GM21786 (cell line): ENCODE measurements at regions not wholly inside any gene's neighbourhood (a gene's known extent, or its start where the extent isn't known, plus 50 kb on each side); places are given as distances from the start of the nearest gene placed in this dataset.

Source experiments
- ATAC-seq: cut with Tn5 transposase; IDR thresholded peaks from one replicate; pipeline ENCODE4 v1.9.1; 2021; ENCODE audit not compliant: unreplicated experiment

DNA sequence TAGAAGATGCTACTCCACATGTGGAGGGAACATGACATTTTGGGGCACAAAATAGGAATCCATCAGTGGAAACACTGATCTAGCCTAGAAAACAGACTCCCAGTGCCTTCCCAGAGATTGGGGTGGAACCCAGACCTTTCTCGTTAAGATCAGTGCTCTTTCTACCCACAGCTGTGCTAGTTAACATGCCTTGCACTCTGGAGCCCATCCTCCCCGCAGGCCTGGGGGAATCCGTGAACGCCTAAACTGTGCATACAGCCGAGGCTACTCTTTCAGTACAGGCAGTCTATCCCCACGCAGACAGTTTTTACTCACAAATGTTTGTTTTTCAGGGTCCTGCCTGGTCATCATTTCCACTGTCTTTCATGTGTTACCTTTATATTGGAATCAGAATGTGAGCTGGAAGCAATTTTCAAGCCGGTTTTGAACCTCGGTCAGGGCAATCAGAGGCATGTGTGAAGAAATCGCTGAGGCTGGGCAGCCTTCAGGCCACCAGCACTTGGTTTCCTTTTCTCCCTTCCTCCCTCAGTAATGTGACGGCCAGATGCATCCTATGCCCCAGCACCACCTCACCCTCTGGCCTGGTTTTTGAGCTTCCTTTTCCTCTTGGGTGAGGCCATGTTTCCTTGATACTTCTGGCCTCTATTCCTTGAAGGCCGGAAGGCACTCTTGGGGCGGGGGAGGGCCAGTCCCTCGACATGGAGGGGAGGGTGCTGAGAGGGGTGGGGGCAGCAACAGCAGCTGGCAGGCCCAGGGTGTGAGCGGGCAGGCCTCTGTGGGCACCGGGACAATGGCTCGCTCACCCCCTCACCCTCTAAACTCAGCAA is 123.6 kb upstream of the GALNT15 start:
- no peak for ATAC-seq

DNA sequence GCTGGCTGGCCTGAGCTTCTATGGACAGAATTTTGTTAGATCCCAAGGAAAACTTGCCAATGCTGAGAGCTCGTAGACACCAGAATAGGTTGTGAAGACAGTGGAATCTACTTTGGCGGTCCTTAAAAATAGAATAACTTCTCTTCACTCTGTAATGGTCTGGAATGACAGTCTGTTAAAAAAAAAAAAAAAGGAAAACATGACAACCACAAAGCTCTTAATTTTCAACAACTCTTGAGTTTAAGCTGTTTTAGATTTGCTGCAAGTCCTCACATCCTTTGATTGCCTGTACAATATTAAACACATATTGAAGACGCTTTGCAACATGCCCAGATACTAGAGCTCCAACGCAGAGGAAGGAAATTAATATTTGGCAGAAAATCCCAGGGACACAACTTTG is 122.8 kb upstream of the GALNT15 start:
- ATAC-seq = no peak

DNA sequence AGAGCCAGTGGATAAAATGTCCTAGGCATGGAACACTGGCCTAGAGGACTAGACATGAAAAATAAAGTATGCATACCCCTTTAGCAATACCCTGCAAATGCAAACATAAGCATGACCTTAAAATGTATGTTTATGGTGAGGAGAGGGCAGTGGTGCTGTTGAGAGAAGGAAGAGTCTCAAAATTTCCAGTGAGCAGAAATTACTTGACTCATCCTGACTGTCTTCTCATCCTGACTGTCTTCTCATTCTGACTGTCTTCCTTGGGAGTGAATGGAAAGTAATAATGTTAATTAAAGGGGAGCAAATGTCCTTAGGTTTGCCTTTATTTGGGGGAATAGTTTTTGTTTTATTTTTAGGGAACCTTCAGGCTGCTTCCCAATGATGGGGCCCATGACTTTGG is 121.5 kb upstream of the GALNT15 start:
- no peak for ATAC-seq

DNA sequence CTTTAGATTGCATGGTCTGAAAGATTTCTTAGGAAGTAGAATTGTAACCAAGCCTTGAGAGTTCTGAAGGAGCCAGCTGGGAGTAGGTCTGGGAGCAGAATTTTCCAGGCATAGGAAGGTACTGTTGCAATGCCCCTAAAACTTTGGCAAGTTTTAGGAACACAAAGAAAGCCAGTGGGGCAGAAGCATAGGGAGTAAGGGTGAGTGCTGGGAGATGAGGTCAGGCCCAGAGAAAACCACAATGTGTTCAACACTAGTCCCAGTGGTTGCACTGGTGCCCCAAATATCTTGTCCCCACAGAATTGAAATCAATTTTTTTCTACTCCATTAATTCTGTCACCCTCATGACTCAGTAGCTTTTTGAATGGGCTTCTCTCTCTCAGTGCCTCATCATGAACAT is 120.7 kb upstream of the GALNT15 start:
- ATAC-seq = no peak

DNA sequence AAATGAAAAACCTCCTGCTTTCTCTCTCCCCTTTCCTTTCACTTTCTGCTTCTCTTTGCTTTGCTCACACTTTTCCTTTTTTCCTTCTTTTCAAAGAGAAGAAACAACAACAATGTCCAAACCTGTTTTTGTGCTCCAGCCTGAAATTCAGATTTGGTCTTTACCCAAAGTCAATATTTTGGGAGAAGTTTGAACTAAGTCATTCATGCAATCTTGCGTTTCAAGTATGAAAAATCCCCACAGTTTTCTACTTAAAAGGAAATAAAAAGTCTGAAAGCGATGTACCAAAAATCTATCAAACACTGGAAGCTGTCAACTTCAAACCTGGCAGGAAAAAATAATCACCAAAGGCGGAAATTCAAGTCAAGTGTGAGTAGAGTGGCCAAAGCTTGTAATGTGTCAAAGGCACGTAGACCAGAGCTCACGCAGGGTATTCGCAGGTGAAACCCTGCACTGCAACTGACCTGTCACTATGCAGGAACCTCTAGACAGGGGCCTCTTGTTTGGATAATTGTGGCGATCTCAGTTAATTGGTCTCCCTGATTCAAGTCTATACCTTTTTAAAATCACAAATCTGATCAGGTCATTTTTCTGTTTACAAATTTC is 118.8 kb upstream of the GALNT15 start:
- no peak for ATAC-seq

DNA sequence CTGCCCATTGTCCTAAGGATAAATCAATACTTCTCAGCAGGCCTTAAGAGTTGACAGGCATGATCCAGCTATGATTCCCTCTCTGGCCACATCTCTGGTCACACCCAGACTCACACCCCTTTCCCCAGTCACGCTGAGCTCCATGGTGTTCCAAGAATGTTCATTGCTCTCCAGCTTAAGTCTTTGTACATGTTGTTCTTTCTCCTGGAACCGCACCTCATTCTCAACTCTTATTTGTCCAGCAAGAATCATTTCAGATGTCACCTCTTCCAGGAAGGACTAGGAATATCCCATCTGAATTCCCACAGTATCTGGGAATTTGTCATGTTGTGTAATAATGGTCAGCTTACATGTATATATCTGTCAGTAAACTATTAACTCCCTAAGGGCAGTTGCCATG is 118.3 kb upstream of the GALNT15 start:
- ATAC-seq = no peak

DNA sequence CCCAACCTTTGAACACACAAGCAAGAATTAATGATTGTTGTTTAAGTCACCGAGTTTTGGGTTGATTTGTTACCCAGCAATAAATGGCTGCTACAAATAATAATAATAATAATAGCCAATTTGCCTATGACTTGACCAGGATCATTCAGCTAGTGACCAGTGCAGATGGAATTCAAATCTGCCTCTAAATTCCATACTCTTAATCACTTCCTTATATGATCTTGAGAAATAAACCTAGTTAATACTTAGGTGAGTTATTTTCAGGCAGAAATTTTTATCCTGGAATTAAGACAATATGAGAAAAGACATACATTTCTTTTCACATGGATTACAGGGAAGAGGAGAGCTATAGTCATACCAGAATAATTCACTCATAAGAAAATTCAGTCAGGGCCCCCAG is 116.0 kb upstream of the GALNT15 start:
- ATAC-seq = no peak

DNA sequence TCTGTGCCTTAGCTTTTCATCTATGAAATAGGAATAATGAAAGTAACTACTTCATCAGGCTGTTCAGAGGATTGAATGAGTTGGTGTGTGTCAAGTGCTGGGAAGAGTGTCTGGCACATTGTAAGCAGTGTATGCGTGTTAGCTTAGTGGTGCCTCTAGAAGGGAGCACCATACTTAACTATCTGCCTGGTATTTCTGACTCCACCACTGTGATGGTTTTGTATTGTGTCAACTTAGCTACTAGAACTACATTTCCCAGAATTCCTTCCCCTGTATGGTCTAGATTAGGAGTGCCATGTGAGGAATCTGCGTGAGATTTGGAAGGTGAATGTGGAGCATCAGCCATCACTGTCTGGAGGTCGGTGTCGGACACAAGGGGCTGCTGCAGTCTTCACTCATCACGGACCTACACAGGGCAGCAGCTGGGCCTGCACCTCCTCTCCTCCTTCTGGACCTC is 115.4 kb upstream of the GALNT15 start:
- no peak for ATAC-seq

DNA sequence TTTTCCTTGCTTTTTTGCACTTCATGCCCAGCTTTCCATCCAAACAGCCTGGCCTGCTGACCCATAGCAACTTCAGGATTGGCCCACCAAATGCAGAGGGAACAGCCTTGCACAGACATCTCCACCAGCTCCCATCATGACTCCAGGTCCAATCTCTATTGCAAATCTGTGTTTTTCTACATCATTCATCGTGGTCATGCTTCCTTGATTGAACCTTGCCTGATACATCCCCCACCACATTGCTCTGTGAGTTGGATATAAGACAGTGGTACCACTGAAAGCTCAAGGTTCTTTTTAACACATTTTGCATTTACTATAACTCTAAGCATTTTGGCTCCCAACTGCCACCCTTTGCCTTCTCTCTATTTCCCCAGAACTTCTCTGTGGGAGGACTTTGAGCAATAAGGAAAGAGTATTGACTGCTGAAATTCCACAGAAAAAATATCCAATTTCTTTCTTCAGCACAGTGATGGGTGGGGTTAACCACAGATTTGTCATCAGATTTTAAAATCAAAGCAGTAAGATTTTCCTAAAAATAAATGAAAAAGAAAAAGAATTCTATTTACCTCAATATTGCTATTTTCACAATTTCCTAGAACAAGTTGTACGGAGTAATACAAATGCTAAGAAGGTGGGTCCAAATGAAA is 114.6 kb upstream of the GALNT15 start:
- ATAC-seq = no peak

DNA sequence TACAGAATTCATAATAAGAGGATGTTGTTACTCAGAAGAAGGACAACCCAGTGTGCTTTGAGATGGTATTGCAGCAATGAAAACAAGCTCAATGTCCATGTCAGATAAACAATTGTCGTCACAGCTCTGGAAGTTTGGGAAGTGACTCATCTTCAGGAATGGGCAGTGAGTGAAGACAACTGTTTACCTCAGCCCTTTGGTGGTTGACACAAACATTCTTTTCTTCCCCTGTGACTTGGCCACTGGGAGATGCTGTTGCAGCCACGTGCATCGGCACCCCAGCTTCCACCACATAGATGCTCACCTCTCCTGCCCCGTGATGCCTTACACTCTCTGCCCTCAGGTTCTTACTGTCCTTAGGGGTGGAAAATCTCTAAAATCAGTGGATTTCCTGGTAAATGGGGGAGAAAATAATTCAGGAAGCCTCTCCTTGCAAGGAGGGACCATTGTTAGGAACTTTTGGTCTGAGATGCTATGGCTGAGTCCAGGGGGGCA is 114.1 kb upstream of the GALNT15 start:
- ATAC-seq = no peak

DNA sequence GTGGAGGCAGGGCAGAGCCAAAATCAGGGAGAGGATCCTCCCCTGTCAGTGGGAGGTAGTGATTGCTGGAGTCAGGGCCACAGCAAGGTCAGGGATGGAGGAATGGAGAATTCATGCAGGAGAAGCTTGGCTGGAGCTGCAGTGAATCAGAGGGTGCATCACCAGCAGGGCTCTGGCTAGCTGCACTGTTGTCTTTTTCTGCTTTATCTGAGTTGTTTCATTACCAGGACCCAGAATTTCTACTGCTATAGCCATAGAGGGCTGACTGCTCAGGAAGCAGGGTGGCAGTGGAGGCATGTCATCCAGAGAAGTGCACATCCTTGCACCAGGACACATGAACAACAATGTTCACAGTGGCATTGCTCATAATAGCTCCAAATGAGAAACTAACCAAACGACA is 113.5 kb upstream of the GALNT15 start:
- no peak for ATAC-seq

DNA sequence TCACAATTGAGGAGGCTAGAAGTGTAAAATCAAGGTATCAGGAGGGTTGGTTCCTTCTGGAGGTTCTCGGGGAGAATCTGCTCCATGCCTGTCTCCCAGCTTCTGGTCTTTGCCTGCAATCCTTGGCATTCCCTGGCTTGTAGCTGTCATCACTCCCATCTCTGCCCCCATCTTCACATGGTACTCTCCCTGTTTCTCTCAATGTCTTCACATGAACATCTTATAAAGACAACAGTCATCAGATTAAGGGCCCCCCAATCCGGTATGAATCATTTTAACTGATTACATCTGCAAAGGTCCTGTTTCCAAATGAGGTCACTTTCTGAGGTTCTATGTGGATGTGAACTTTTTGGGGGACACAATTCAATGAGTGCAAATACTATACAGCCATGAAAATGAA is 113.0 kb upstream of the GALNT15 start:
- ATAC-seq = no peak

DNA sequence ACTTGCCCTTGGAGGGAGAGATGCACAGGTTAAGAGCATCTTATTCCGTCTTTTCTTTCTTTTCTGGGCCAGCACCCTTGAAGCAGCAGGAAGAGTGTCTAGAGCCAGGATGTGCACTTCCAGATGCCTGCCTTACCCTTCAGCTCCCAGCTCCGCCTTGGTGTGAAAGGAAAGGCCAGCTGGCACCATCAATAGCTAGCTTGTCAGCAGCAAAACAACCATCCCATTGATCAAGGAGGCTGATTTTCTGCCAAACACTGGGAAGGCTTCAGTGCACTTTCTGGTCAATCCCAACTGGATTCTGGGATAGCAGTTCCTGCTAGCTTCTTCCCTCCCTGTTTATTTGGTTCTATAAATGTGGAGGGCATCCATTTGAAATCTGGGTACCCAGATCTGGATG is 110.9 kb upstream of the GALNT15 start:
- ATAC-seq = no peak

DNA sequence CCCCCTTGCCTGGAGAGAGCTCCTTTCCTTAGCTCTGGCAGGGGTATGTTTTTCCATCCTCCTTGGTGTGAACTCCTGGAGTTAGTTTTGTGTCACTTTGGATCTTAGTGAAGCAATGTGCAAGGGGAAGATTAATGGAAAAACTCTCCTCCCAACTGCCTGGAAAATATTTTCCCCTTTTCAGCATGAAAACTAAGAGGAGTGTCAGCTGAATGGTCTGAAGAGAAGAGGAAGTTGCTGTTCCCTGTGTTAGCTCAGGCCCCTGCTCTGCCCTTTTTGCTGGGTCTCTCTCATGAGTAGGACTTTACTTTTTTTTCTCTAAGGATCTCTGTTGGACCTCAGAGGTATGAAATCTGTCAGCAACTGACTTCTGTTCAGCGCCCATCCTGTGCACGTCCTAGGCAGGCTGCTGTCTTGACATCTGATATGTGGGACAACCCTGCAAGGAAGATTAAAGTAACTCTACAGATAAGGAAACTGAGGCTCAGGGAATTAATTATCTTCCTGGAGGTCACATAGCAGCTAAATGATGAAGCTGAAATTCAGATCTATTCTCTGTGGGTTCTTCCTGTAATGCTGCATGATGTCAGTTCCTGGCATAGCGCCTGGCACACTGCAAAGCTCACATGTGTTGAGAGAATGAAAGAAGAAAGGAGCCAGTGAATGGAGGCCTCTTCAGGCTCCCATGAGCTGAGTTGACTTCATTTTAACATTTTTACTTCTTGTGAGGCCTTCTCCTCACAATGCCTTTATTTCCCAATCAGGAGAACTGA is 109.7 kb upstream of the GALNT15 start:
- ATAC-seq = no peak

DNA sequence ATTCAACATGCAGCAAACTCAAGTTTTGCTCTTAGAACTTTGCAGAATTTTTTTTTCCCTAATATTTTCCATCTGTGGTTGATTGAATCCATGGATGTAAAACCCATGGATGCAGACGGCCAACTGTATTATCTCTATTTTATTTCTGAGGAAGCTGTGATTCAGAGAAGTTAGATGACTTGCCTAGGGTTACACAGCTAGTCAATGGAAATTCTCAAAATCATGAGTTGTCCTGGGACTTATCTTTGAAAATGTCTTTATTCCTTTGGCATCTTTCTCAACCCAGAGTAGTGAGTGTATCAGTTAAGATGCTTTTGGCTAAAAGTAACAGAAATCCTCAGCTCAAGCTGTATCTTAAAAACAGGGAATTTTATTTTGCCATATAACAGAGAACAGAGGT is 107.9 kb upstream of the GALNT15 start:
- ATAC-seq = no peak

DNA sequence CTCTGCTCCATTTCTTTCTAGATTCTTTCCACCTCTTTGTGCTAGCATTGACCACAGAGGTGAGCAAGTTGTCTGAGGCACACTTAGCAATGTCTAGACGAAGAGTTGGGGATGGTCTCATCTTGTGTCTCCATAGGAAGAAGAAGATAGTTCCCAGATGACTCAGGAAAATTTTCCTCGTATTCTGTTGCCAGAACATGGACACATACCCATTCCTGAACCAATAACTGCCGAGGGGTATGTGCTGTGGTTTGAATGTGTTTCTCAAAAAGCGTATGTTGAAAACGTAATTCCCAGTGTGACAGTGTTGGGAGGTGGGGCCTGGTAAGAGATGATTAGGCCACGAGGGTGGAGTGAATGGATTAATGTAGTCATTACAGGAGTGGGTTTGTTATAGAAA is 107.5 kb upstream of the GALNT15 start:
- no peak for ATAC-seq

DNA sequence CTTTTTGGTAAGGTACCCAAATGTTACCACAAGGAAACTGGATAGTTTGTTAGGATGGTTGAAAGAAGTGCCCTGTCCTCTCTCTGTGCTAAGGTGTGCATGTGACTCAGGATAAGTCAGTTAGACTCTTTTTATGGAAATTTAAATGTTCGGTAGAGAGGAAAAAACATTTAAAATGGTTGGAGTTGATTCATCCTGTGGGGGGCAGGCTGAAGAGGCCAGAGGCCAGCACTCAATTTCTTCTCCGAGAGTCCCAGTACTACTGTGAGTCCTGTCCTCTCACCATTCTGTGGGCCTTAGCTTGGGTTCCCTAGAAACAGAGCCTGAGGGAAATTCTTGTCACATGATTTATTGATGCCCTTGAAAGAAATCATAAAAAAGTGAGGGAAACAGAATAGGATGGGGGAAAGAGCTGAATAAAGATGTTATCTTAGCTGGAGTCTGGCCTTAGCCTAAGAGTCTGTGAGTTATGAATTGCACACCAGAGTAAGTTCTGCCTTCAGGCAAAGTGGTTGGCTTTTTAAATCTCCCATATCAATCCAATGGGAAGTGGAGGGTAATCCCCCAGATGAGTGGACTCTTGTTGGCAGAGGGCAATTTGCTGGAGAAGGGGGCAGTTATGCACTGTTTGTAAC is 106.5 kb upstream of the GALNT15 start:
- ATAC-seq = no peak

DNA sequence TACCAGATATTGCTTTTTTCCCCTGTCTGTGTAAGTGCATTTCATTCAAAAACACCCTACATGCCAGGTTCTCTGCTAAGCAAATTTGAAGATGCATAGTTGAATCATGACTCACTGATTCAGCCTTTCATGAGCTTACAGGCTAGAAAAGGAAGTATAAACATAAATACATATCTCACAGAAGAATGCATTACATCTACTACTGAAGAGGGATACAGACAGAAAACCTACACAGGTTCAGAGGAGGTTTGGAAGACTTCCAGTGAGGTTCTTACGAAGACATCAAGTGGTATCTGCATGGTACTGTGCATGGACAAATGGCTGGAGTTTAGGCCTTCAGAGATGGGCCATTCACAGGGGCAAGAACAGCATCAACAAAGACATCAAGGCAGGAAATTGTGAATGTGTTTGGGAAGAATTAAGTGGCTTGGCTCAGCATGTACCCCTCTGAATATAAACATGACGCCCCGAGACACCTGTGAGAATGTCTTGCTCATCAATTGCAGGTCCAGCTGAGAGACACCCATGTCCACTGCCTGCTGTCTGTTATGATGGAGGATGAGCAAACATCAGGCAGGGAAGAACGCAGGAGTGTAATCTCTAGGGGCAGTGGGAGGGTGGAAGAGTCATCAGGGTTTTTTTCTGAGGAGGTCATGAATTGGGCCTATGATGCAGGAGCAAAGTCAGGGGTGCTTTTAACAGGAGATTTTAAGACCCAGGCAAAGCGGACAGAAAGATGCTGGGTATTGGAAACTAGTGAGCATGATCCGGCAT is 105.1 kb upstream of the GALNT15 start:
- no peak for ATAC-seq

DNA sequence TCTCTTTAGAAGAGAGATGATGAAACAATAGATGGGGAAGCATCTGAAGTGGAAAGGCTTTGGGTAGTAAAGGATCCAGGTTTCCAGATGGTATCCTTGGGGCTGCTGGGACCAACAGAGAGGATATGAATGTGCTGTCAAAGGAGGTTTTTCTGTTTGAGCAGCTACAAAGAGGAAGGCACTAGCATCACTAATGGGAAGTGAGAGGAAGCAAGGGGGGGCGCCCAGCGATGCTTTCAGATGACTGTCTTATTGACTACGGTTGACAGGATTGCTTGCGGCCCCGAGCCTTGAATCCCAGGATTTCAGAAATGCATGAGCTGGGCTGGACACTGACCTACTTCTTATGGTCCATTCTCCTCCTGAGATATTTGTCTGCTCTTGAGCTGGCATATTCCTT is 103.8 kb upstream of the GALNT15 start:
- no peak for ATAC-seq

DNA sequence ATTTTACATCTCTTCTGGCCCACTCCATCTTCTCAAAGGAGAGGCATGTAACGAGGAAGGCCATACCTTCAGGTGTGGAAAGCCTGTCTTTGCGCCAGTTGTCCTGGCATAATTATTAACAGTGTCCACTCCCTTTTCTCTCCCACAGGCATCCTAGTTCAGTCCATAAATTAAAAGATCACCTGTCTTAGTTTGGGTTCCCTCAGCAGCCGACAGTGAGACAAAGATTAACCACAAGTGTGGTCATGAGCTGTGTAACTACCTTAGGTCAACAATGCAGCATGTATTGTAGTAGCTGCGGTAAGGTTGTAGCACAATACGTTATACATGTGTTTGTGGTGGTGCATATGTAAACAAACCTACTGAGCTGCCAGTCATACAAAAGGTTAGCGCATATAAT is 103.3 kb upstream of the GALNT15 start:
- no peak for ATAC-seq
